ENCODE measurements at regions not wholly inside any gene's neighbourhood (a gene's known extent, or its start where the extent isn't known, plus 50 kb on each side); places are given as distances from the start of the nearest gene placed in this dataset.
"Not testable (repeated sequence)": the region's sequence is repeated elsewhere in the genome, so short reads cannot be mapped to it uniquely, and the experiment has no call there.

DNA sequence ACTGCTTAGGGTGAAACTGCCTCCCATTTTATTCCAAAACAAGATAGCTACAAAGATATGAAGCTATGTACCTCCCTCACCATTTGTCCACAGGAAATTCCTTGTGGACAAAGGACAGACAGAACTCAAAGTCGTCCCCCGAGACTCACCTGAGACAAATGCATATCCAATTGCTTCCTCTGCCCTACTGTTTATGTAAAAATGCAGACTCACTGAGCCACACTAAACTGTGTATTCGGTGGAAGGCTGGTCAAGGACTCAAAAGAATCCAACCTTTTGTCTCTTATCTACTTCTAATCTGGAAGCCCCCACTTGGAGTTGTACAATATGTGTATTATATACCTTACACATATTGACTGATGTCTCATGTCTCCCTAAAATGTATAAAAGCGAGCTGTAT is 288.0 kb upstream of the ERCC4 start:
- DNase-seq = no peak

DNA sequence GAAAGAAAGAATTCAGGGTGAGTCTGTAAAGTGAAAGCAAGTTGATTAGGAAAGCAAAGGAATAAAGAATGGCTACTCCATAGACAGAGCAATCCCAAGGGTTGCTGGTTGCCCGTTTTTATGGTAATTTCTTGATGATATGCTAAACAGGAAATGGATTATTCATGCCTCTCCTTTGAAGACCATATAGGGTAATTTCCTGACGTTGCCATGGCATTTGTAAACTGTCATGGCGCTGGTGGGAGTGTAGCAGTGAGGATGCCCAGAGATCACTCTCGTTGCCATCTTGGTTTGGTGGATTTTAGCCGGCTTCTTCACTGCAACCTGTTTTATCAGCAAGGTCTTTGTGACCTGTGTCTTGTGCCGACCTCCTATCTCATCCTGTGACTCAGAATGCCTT is 287.4 kb upstream of the ERCC4 start:
- not testable (repeated sequence) for DNase-seq

- DNase-seq = no peak
Measured at GRCh38 chr16:13633391-13633861, 286.5 kb upstream of the ERCC4 start.

GRCh38 chr16:13634253-13634652 is 285.7 kb upstream of the ERCC4 start:
- DNase-seq = no peak

GRCh38 chr16:13634959-13635358 is 285.0 kb upstream of the ERCC4 start:
- no peak for DNase-seq

- no peak for DNase-seq
Measured at GRCh38 chr16:13638218-13638617, 281.7 kb upstream of the ERCC4 start.

- DNase-seq = no peak
Measured at GRCh38 chr16:13643412-13643811, 276.5 kb upstream of the ERCC4 start.

GRCh38 chr16:13645601-13646245 is 274.2 kb upstream of the ERCC4 start:
- no peak for DNase-seq

DNA sequence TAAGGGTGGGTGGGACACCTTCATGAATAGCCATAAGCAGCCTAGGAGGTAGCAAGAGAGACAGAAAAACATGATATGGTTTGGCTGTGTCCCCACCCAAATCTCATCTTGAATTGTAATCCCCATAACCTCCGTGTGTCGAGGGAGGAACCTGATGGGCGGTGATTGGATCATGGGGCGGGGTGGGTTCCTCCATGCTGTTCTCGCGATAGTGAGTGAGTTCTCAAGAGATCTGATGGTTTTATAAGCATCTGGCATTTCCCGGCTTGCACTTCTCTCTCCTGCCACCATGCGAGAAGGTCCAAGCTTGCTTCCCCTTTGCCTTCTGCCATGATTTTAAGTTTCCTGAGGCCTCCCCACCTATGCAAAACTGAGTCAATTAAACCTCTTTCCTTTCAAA is 259.1 kb upstream of the ERCC4 start:
- no peak for DNase-seq

GRCh38 chr16:13665876-13666275 is 254.1 kb upstream of the ERCC4 start:
- DNase-seq = no peak

DNA sequence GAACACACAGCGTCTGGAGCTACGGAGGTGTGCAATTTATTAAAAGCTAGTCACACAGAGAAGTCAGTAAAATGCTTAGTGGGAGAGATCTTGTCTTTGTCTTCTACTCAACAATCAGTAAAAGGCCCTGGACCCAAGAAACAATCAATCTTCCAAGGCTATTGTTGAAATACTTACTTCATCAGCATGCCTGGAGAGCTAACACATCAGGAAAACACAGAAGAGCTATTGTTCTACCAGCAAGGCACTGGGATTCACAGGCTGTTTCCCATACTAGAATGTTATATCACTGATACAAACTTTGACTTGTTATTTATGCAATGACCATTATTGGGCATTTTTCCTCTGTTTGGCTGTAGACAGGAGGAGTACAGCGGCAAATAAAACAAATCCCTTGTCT is 247.8 kb upstream of the ERCC4 start:
- DNase-seq = no peak

DNA sequence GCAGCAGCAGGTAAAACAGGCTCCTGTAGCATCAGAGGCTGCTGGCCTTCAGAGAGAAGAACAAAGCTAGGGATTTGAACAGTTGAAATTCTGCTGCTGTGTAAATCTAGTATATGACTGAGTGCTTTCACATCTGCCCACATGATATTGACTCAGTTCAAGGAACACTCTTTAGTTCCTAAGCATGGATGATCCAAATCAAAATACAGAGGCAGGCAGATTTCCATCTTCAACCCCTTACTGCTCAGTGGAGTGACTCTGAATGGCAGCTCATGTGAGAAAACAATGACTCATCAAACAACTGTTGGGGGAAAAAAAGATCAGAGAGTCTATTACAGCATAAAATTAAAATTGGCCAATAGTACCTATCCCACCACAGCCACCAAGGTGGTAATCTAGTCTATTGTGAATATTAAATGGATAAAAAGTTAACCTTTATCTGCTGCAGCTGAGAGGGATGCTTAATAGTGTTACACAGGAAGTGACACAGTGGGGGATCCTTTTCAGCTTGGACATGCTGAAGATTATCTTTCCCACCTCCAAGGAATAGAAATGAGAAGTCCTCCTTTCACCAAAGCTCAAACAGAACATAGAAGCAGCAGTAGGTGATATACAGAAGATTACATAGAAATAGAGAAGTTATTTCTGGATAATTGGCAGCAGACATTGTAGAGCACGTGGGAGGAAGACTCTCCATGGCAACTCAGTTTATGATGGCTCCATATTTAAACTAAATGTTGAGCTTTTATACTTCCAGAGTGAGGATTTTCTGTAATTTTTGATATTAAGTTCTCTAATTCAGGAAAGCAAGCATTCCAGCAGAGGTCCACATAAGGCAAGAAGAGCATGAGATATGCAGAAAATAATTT is 239.7 kb upstream of the ERCC4 start:
- DNase-seq = no peak

DNA sequence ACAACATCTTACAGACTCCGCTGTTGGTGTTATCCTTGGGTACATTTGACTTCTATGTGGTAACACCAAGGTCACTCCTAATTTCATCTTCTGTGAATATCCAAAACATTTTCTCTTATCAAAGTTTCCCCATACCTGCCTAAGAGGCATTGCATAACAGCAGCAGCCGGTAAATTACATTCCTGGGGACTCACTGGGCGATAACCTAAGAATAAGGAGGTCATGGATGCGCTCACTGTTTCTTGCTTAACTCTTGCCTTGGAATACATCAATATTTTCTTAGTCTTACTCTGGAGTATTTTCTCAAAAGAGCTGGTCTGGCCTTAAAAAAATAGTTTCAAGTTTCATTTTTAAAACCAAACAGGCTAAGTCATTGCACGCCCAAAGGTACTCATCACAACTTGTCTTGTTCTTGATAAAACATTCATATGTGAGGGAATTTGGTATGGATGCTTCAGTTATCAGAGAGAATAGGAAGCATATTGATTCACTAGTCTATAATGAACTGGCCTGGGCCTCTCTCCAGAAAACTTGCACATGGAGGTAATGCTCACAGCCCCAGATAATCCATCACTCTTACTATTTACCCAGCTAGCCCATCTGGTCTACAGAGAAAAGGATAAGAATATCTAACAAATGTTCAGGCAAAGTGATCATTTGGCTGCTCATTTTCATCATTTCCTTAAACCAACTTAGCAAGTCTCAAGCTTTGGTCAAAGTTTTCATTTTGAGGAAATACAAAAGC is 235.0 kb upstream of the ERCC4 start:
- DNase-seq = no peak

DNA sequence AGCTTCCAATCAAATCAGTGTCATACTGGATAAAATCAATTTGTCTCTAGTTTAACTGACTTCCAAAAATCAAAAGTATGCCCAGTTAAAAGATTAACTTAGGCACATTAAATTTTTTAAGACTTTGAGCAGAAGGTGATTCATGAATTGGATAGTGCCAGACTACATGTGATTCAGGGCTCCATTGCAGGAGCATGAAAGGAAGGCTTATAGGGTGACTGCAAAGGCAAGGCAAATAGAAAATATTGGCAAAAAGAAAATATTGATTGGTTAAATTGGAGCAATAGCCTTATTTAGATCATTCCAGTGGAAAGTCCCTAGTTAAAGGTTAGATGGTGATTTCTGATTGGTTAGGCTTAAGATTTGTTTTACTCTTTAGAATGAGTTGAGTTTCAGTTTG is 223.9 kb upstream of the ERCC4 start:
- no peak for DNase-seq

DNA sequence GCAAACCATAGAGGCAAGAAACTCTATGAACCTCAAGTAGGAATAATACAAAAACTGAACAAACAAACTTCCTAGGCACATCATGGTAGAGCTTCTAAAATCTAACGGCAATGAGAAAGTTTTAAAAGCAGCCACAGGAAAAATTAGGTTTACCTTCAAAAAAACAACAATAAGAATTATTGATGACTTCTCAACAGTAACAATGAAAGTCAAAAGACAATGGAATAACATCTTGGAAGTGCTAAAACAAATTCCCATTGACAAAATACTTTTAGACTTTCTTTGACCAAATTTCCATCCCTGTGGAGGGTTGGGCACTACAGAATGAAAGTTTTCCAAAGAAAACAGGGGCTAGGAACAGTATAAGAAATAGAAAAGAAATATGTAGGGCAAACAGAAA is 222.9 kb upstream of the ERCC4 start:
- no peak for DNase-seq

- no peak for DNase-seq
Measured at GRCh38 chr16:13697568-13697967, 222.4 kb upstream of the ERCC4 start.

DNA sequence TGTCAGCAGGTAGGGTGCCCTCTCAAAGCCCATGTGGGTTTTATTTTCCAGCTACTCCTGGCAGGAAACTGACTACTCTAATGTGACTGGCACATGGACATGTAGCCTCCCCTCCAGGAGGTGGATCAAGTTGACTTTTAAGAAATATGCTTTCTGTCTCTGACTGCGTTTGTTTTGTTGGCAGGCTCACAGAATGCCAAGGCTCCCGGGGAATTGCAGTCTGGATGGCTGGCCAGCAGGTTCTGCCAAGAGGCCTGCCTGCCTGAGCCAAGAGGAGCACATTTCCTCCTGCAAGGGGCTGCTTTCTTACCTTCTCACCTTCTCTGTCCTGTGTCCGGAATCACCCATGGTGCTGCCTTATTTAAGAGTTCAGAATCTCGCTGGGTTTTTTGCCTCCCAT is 217.3 kb upstream of the ERCC4 start:
- no peak for DNase-seq

DNA sequence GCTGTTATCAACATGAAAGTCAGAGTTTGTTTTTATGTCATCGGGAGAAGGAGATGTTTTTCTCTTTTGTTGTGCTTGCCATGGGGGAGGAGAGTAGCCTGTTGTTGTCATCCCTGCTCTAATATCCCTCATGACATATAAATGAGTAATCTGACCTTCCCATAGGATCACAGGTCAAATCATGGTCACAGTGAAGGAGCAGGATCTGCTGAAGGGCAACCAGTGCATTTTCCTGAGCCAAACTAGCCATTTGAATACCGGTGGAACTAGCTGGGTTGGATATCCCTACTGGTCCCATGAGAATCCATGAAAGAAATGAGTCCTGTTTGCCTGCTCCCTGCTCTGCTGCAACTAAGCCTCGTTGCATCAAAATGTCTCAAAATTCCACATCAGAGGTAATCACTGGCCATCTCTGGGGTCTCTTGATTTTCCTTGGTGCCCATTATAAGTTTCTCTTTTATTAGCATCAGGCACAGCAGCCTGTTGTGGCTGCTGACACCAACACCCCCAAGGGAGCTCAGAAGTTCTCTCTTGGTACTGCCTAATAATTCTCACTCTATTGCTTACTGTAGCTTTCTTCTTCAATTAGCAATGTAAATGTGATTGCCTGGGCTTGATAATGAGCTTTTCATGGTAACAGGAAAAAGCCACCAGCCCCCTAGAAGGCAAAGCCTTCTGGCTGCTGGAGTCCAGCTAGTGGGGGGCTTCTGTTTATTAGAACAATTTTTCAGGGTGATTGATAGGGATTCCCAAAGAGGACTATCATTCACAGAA is 211.4 kb upstream of the ERCC4 start:
- no peak for DNase-seq

DNA sequence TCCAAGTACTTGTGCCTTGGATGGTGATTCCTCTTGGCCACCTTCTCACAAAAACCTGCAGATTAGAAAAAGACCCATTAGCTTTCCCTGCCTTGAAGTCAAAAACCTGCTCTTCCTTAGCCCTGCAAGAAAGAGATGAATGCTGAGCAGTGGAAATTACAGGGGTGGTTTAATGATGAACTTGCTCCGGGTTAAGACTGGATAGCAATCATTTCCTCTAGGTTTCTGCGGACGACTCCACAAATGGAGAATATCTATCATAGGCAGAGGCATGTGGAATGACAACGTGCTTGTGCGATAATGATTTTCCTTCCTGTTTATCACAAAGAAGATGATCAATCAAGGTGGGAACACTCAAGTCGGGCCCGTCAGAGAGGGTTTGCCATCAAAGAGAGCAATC is 201.2 kb upstream of the ERCC4 start:
- DNase-seq = no peak

GRCh38 chr16:13727943-13728342 is 192.0 kb upstream of the ERCC4 start:
- no peak for DNase-seq

DNA sequence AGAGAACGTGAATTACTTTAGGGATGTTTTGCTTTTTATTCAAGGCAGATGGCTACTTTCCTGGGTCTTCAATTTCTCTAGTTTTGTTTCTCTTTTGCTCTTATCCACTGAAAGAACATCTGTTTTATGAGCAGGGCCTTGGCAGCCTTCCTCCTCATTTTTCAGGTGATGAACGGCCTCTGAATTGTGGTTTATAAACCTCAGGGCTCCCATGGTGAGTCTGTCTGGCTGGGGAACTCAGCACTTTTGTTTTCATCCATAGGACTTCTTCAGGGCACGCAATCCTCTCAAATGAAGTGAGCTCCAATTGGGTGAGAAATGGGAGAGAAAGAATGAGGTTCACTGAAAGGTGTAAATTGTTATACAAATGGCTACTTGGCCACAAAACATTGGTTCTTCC is 186.4 kb upstream of the ERCC4 start:
- no peak for DNase-seq

- not testable (repeated sequence) for DNase-seq
Measured at GRCh38 chr16:13739621-13740373, 180.2 kb upstream of the ERCC4 start.
